H1 (cell line): ENCODE measurements at regions not wholly inside any gene's neighbourhood (a gene's known extent, or its start where the extent isn't known, plus 50 kb on each side); places are given as distances from the start of the nearest gene placed in this dataset.

Experiments
- BACH1 ChIP-seq: IDR thresholded peaks from 2 replicates; pipeline ENCODE4 v1.6.1; 2012; ENCODE audit warnings: low read length, improper control_type of control experiment
- BCL11A ChIP-seq, 2 experiments: IDR thresholded peaks; one replicate each; pipeline ENCODE4 v1.6.1; 2011; ENCODE audit warnings: low read depth in 2 of 2, low read length in 2 of 2, mild to moderate bottlenecking in 2 of 2
- BRCA1 ChIP-seq: IDR thresholded peaks from 2 replicates; pipeline ENCODE4 v1.6.1; 2012; ENCODE audit warnings: low read depth, low read length, improper control_type of control experiment
- FOSL1 ChIP-seq: IDR thresholded peaks from 2 replicates; pipeline ENCODE4 v1.6.1; 2011; ENCODE audit warnings: mild to moderate bottlenecking, low read depth, low read length, moderate library complexity; ENCODE audit not compliant: insufficient read depth
- SIRT6 ChIP-seq: IDR thresholded peaks from one replicate; pipeline ENCODE4 v1.7.1; 2012; ENCODE audit warnings: low read length, inconsistent platforms
- TF ChIP-seq, protein P1 (sequence below): fragments of 300-600 bp; sonication (generic); IDR thresholded peaks from 2 replicates; pipeline ENCODE4 v1.7.1; 2012; ENCODE audit warnings: low read length, moderate library complexity, mild to moderate bottlenecking, inconsistent platforms; ENCODE audit not compliant: insufficient replicate concordance
- TF ChIP-seq, protein P2 (sequence below): IDR thresholded peaks from 2 replicates; pipeline ENCODE4 v1.6.1; 2011; ENCODE audit warnings: low read length, improper control_type of control experiment

DNA sequence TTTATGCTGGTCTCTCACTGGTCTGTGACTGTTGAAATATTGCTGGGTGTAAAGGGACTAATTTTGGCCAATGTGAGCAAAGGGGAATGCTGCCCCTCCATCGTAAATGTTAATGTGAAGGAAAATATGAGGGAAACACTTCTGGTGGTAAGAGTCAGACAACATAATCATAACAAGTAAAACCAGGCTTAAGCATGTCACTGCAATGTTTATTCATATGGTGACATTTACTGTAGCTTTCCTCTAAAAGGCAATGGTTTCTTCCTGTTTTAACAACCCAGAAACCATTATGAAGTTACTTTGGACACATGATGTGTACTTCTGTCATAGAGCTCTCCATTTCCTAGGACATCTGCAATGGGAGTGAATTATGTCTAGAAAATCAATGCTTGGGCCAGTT is 358.0 kb downstream of the LMO4 start (continued):
- TF ChIP-seq, protein P1, sequence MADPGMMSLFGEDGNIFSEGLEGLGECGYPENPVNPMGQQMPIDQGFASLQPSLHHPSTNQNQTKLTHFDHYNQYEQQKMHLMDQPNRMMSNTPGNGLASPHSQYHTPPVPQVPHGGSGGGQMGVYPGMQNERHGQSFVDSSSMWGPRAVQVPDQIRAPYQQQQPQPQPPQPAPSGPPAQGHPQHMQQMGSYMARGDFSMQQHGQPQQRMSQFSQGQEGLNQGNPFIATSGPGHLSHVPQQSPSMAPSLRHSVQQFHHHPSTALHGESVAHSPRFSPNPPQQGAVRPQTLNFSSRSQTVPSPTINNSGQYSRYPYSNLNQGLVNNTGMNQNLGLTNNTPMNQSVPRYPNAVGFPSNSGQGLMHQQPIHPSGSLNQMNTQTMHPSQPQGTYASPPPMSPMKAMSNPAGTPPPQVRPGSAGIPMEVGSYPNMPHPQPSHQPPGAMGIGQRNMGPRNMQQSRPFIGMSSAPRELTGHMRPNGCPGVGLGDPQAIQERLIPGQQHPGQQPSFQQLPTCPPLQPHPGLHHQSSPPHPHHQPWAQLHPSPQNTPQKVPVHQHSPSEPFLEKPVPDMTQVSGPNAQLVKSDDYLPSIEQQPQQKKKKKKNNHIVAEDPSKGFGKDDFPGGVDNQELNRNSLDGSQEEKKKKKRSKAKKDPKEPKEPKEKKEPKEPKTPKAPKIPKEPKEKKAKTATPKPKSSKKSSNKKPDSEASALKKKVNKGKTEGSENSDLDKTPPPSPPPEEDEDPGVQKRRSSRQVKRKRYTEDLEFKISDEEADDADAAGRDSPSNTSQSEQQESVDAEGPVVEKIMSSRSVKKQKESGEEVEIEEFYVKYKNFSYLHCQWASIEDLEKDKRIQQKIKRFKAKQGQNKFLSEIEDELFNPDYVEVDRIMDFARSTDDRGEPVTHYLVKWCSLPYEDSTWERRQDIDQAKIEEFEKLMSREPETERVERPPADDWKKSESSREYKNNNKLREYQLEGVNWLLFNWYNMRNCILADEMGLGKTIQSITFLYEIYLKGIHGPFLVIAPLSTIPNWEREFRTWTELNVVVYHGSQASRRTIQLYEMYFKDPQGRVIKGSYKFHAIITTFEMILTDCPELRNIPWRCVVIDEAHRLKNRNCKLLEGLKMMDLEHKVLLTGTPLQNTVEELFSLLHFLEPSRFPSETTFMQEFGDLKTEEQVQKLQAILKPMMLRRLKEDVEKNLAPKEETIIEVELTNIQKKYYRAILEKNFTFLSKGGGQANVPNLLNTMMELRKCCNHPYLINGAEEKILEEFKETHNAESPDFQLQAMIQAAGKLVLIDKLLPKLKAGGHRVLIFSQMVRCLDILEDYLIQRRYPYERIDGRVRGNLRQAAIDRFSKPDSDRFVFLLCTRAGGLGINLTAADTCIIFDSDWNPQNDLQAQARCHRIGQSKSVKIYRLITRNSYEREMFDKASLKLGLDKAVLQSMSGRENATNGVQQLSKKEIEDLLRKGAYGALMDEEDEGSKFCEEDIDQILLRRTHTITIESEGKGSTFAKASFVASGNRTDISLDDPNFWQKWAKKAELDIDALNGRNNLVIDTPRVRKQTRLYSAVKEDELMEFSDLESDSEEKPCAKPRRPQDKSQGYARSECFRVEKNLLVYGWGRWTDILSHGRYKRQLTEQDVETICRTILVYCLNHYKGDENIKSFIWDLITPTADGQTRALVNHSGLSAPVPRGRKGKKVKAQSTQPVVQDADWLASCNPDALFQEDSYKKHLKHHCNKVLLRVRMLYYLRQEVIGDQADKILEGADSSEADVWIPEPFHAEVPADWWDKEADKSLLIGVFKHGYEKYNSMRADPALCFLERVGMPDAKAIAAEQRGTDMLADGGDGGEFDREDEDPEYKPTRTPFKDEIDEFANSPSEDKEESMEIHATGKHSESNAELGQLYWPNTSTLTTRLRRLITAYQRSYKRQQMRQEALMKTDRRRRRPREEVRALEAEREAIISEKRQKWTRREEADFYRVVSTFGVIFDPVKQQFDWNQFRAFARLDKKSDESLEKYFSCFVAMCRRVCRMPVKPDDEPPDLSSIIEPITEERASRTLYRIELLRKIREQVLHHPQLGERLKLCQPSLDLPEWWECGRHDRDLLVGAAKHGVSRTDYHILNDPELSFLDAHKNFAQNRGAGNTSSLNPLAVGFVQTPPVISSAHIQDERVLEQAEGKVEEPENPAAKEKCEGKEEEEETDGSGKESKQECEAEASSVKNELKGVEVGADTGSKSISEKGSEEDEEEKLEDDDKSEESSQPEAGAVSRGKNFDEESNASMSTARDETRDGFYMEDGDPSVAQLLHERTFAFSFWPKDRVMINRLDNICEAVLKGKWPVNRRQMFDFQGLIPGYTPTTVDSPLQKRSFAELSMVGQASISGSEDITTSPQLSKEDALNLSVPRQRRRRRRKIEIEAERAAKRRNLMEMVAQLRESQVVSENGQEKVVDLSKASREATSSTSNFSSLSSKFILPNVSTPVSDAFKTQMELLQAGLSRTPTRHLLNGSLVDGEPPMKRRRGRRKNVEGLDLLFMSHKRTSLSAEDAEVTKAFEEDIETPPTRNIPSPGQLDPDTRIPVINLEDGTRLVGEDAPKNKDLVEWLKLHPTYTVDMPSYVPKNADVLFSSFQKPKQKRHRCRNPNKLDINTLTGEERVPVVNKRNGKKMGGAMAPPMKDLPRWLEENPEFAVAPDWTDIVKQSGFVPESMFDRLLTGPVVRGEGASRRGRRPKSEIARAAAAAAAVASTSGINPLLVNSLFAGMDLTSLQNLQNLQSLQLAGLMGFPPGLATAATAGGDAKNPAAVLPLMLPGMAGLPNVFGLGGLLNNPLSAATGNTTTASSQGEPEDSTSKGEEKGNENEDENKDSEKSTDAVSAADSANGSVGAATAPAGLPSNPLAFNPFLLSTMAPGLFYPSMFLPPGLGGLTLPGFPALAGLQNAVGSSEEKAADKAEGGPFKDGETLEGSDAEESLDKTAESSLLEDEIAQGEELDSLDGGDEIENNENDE = no peak
- TF ChIP-seq FOSL1 = no peak
- TF ChIP-seq BRCA1 = no peak
- TF ChIP-seq BCL11A (IDR thresholded peaks at IDR 0.05; ENCODE audit: low read depth in 2 of 2, low read length in 2 of 2) = no peak
- TF ChIP-seq, protein P2, sequence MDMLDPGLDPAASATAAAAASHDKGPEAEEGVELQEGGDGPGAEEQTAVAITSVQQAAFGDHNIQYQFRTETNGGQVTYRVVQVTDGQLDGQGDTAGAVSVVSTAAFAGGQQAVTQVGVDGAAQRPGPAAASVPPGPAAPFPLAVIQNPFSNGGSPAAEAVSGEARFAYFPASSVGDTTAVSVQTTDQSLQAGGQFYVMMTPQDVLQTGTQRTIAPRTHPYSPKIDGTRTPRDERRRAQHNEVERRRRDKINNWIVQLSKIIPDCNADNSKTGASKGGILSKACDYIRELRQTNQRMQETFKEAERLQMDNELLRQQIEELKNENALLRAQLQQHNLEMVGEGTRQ = no peak
- no peak for TF ChIP-seq SIRT6
- no peak for TF ChIP-seq BACH1
